GM21360 (cell line): ENCODE measurements at regions not wholly inside any gene's neighbourhood (a gene's known extent, or its start where the extent isn't known, plus 50 kb on each side); places are given as distances from the start of the nearest gene placed in this dataset.
A peak's percentile ranks its signal among the peaks of the same experiment; 100 is the strongest.
"Not testable (repeated sequence)": the region's sequence is repeated elsewhere in the genome, so short reads cannot be mapped to it uniquely, and the experiment has no call there.

Experiments
- ATAC-seq: cut with Tn5 transposase; IDR thresholded peaks from one replicate; pipeline ENCODE4 v1.9.1; 2021; ENCODE audit warnings: mild to moderate bottlenecking, moderate library complexity; ENCODE audit not compliant: unreplicated experiment

GRCh38 chr14:36418937-36419336, 98.5 kb upstream of the MBIP start:
- ATAC-seq: no peak

DNA sequence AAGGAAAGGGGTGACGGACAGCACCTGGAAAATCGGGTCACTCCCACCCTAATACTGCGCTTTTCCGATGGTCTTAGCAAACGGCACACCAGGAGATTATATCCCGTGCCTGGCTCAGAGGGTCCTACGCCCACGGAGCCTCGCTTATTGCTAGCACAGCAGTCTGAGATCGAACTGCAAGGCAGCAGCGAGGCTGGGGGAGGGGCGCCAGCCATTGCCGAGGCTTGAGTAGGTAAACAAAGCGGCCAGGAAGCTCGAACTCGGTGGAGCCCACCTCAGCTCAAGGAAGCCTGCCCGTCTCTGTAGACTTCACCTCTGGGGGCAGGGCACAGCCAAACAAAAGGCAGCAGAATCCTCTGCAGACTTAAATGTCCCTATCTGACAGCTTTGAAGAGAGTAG, 91.5 kb upstream of the MBIP start:
- ATAC-seq: not testable (repeated sequence)

DNA sequence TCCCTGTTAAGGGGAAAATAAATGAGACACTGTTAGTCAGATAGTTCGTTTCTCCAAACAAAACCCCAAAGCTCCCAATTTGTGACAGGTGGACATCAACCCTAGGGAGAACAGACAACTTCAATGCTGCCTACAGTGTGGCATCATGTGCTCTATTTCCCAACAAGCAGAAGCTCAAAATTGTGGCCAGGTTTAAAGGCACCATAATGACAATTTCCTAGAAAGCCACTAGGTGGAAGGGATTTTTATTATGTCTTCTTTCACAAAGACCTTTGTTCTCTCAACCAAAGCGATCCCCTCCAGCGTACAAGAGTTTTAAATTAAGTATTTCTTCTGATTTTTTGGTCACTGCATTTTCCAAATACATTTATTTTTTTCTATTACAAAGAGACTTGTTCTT, 88.0 kb upstream of the MBIP start:
- ATAC-seq: no peak

GRCh38 chr14:36405589-36406274, 85.3 kb upstream of the MBIP start:
- no peak for ATAC-seq

DNA sequence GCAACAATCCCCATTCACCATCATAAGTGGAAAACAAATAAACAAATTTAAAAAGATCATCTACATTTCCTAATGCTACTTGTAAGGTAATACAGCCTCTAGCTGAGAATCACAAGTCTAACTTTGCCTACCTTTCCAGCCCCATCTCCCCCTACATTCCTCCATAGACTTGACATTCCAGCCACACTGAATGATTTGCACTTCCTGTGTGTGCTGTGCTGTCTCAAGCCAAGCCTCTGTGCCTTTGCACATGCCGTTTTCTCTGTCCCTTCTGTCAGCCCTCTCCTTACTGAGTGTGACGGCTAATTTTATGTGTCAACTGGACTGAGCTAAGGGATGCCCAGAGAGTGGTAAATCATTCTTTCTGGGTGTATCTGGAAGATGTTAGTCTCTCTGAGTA, 82.4 kb upstream of the MBIP start:
- no peak for ATAC-seq

GRCh38 chr14:36398463-36399291, 78.2 kb upstream of the MBIP start:
- ATAC-seq: no peak

DNA sequence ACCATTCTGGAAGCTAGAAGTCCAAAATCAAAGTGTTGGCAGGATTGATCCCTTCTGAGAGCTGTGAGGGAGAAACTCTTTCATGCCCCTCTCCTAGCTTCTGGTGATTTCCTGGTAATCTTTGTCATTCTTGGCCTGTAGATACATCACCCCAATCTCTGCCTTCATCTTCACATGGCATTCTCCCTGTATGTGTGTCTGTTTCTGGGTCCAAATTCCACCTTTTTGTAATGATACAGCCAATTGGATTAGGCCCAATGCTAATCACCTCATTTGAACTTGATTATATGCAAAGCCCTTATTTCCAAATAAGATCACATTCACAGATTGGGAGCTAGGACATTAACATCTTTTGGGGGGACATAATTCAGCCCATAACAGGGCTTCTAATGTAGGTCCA, 76.9 kb upstream of the MBIP start:
- ATAC-seq: no peak

DNA sequence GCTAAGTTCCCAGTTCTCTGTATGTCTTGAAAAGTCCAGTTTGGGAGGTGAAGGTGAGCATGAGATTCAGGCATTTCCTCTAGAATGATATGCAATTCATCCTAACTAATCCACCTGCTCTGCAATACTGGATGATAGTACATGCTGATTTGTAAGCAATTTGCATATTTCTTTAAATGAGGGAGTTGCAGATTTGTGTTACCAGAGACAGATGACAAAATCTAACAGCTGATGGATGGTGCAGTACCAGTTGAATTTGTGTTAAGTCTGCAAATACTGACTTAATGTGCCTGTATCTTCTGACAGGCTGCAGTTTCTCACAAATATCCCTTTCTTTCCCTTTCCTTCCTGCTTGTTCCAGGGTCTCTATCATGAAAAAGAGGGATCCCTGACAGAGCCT, 76.4 kb upstream of the MBIP start:
- no peak for ATAC-seq

- no peak for ATAC-seq
These were observed 74.2 kb upstream of the MBIP start for GRCh38 chr14:36394593-36394992.

DNA sequence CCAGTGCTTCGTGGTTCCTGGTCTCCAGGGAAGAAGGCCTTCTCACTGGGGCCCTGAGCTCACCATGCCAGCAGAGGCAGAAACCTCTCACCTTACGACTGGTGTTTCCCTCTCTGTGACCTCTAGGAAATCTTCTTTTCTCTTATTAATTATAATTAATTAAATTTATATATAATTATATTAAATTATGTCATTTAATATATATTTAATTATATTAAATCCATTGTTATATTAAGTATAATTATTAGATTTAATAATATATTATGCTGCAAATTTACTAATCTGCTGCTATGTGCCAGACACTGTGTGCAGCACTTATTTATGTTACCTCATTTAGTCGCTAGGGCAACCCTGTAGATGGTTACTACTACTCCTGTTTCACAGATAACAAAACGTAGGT, 70.3 kb upstream of the MBIP start:
- ATAC-seq: no peak

DNA sequence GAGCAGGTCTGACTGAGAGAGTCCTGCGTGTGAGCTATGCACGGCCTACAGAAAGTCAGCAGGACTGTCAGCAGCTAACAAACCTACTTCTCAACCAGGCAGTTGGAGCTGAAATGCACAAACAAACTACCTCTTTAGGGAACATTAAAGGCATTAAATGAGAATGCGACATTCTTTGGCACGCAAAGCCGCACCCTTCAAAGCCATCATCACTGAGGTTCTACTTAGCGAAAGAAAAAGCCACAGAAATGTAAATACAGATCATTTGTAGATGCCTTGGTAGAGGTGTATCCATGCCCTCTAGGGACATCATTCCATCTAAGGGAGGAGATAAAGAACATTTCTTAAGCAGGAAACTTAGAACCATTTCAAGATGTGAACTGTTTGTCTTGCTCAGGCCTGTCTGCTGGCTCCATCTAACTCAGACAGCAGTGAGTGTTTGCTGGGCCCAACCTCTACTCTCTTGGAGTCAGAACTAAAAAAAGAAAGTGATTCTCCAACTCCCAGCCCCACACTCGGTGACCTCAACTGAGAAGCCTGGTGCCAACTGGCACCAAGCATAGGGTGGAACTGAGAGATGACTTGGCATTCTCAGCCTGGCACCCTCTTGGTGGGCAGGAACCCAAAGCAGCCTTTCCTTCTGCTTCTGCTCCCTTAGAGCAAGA, 63.5 kb upstream of the MBIP start:
- no peak for ATAC-seq

DNA sequence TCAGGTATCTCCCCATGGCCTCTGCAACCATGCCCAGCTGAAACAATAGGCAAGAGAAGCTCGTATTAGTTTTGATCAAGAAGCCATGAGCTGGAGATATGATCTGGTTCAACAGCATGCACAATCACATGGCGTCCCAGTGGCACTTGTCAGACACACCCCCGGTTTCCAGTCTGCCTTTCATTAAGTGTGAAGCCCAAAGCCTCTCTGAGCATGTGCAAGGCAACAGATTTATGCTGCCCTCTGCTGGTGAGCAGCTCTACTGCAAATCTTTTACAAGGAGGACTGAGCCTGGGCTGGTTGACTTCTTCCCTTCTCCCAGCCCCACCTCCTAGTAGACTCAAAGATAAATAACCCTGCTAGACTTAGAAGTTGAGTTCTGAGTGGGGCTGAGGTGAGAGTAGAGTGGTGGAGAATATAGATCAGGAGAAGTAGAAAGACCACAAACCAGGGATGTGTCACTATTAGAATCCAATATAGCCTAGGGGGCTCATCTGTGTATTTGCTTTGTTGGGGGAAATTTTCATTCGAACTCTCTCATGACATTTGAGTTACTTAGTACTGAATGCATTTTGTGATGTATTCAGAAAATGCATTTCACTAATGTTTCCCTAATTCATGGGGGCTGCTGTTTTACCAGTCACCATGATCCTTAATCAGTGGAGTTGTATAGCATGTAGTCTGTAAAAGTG, 53.7 kb upstream of the MBIP start:
- ATAC-seq: peak; percentile 88
